KMS-11 (cell line): ENCODE measurements at regions not wholly inside any gene's neighbourhood (a gene's known extent, or its start where the extent isn't known, plus 50 kb on each side); places are given as distances from the start of the nearest gene placed in this dataset.

Experiments
- H2AFZ ChIP-seq: fragments of 200-600 bp; sonication (generic); 2 replicates; pipeline ENCODE4 v1.6.1; 2016; ENCODE audit warnings: antibody characterized with exemption, mixed run types, low read depth
- H3K27ac ChIP-seq: fragments of 200-600 bp; sonication (generic); 2 replicates; pipeline ENCODE4 v1.6.1; 2016; ENCODE audit warnings: mild to moderate bottlenecking, mixed run types
- H3K27me3 ChIP-seq: fragments of 200-600 bp; sonication (generic); 2 replicates; pipeline ENCODE4 v1.6.1; 2017; ENCODE audit warnings: mild to moderate bottlenecking, low read depth, mixed run types, moderate library complexity; ENCODE audit not compliant: insufficient read depth
- H3K36me3 ChIP-seq: fragments of 200-600 bp; sonication (generic); 2 replicates; pipeline ENCODE4 v1.6.1; 2017; ENCODE audit warnings: mild to moderate bottlenecking, mixed run types; ENCODE audit not compliant: insufficient read depth
- H3K4me1 ChIP-seq: fragments of 200-600 bp; sonication (generic); 2 replicates; pipeline ENCODE4 v1.6.1; 2016; ENCODE audit warnings: mild to moderate bottlenecking, low read depth, mixed run types; ENCODE audit not compliant: poor library complexity, severe bottlenecking
- H3K4me2 ChIP-seq: fragments of 200-600 bp; sonication (generic); 2 replicates; pipeline ENCODE4 v1.7.0; 2016; ENCODE audit warnings: mild to moderate bottlenecking, mixed run types
- H3K4me3 ChIP-seq: fragments of 200-600 bp; sonication (generic); IDR thresholded peaks from 2 replicates; pipeline ENCODE4 v1.6.1; 2017; ENCODE audit warnings: low read depth, low read length, mixed read lengths; ENCODE audit not compliant: insufficient read depth
- H3K79me2 ChIP-seq: fragments of 200-600 bp; sonication (generic); 2 replicates; pipeline ENCODE4 v1.6.1; 2016; ENCODE audit warnings: low read depth, mixed run types; ENCODE audit not compliant: insufficient read depth
- H3K9ac ChIP-seq: fragments of 200-600 bp; sonication (generic); 2 replicates; pipeline ENCODE4 v1.6.1; 2016; ENCODE audit warnings: mild to moderate bottlenecking, mixed run types
- H4K20me1 ChIP-seq: fragments of 200-600 bp; sonication (generic); 2 replicates; pipeline ENCODE4 v1.6.1; 2016; ENCODE audit warnings: mild to moderate bottlenecking, mixed run types; ENCODE audit not compliant: insufficient read depth
- CTCF ChIP-seq: fragments of 200-600 bp; sonication (generic); conservative IDR thresholded peaks from 2 replicates; pipeline ENCODE4 v1.6.1; 2017; ENCODE audit warnings: low read depth, mild to moderate bottlenecking, antibody characterized with exemption, low read length, moderate library complexity, mixed read lengths

GRCh38 chr3:28118087-28118486 lies 123.3 kb upstream of the CMC1 start:
- H3K4me1 ChIP-seq, result no peaks in the 10 kb centered on the region
- no peak for TF ChIP-seq CTCF
- H3K4me2 ChIP-seq, result no peak overlapping the region
- H3K27ac ChIP-seq, result no peak overlapping the region
- H3K4me3 ChIP-seq, result no peak overlapping the region
- H3K79me2 ChIP-seq, result no peaks in the 10 kb centered on the region
- H3K9ac ChIP-seq, result no peak overlapping the region
- H4K20me1 ChIP-seq, result no peaks in the 10 kb centered on the region
- H3K36me3 ChIP-seq, result no peaks in the 10 kb centered on the region
- no peak overlapping the region for H2AFZ ChIP-seq
- no peaks in the 10 kb centered on the region for H3K27me3 ChIP-seq

- H3K4me1 ChIP-seq, result no peaks in the 10 kb centered on the region
- H3K4me3 ChIP-seq, result no peak overlapping the region
- H3K27me3 ChIP-seq, result no peaks in the 10 kb centered on the region
- H3K27ac ChIP-seq, result no peak overlapping the region
- H3K79me2 ChIP-seq, result no peaks in the 10 kb centered on the region
- H4K20me1 ChIP-seq, result no peaks in the 10 kb centered on the region
- no peak overlapping the region for H3K4me2 ChIP-seq
- no peak for TF ChIP-seq CTCF
- no peak overlapping the region for H3K9ac ChIP-seq
- H2AFZ ChIP-seq, result no peak overlapping the region
- no peaks in the 10 kb centered on the region for H3K36me3 ChIP-seq
These were observed 119.2 kb upstream of the CMC1 start for GRCh38 chr3:28122227-28122626.

- Histone ChIP-seq H3K4me1 (no peaks in the 10 kb centered on the region), H3K27me3 (no peaks in the 10 kb centered on the region), H3K27ac (no peak overlapping the region), H3K36me3 (no peaks in the 10 kb centered on the region), H4K20me1 (no peaks in the 10 kb centered on the region), H3K9ac (no peak overlapping the region), H3K4me3 (no peak overlapping the region), H3K79me2 (no peaks in the 10 kb centered on the region), H3K4me2 (no peak overlapping the region), H2AFZ (no peak overlapping the region)
- no peak for TF ChIP-seq CTCF
These were observed 116.5 kb upstream of the CMC1 start for GRCh38 chr3:28124882-28125281.

- Histone ChIP-seq H3K79me2 (no peaks in the 10 kb centered on the region), H3K27ac (no peak overlapping the region), H4K20me1 (no peaks in the 10 kb centered on the region), H3K4me1 (no peaks in the 10 kb centered on the region), H3K27me3 (no peaks in the 10 kb centered on the region), H3K36me3 (no peaks in the 10 kb centered on the region), H3K4me2 (no peak overlapping the region), H2AFZ (no peak overlapping the region), H3K9ac (no peak overlapping the region), H3K4me3 (no peak overlapping the region)
- no peak for TF ChIP-seq CTCF
These were observed 116.1 kb upstream of the CMC1 start for GRCh38 chr3:28125342-28125741.

- H3K79me2 ChIP-seq, result no peaks in the 10 kb centered on the region
- H3K9ac ChIP-seq, result no peak overlapping the region
- H3K4me3 ChIP-seq, result no peak overlapping the region
- no peak overlapping the region for H3K27ac ChIP-seq
- no peak for TF ChIP-seq CTCF
- H3K27me3 ChIP-seq, result no peaks in the 10 kb centered on the region
- no peaks in the 10 kb centered on the region for H4K20me1 ChIP-seq
- H3K4me2 ChIP-seq, result no peak overlapping the region
- no peaks in the 10 kb centered on the region for H3K4me1 ChIP-seq
- H2AFZ ChIP-seq, result no peak overlapping the region
- no peaks in the 10 kb centered on the region for H3K36me3 ChIP-seq
These were observed 110.6 kb upstream of the CMC1 start for GRCh38 chr3:28130836-28131235.
